ENCODE measurements at regions not wholly inside any gene's neighbourhood (a gene's known extent, or its start where the extent isn't known, plus 50 kb on each side); places are given as distances from the start of the nearest gene placed in this dataset.

- no peak for TF ChIP-seq CTCF (conservative IDR thresholded peaks at IDR 0.05; ENCODE audit: low read depth, low read length)
- DNase-seq (ENCODE audit: low read depth): no peak
- H3K4me3 ChIP-seq (ENCODE audit: low read length): no peak overlapping the region
Observed at GRCh38 chr7:81629702-81630101, 140.1 kb downstream of the HGF start.

- no peak for DNase-seq (ENCODE audit: low read depth)
- H3K4me3 ChIP-seq (ENCODE audit: low read length): no peak overlapping the region
- no peak for TF ChIP-seq CTCF (conservative IDR thresholded peaks at IDR 0.05; ENCODE audit: low read depth, low read length)
Observed at GRCh38 chr7:81628951-81629350, 140.9 kb downstream of the HGF start.

GRCh38 chr7:81627536-81628287, 142.1 kb downstream of the HGF start:
- DNase-seq (ENCODE audit: low read depth): peak; percentile 52
- H3K4me3 ChIP-seq (ENCODE audit: low read length): no peak overlapping the region
- no peak for TF ChIP-seq CTCF (conservative IDR thresholded peaks at IDR 0.05; ENCODE audit: low read depth, low read length)

GRCh38 chr7:81626008-81626407, 143.8 kb downstream of the HGF start:
- H3K4me3 ChIP-seq (ENCODE audit: low read length): no peak overlapping the region
- no peak for TF ChIP-seq CTCF (conservative IDR thresholded peaks at IDR 0.05; ENCODE audit: low read depth, low read length)
- no peak for DNase-seq (ENCODE audit: low read depth)

- DNase-seq (ENCODE audit: low read depth): no peak
- no peak overlapping the region for H3K4me3 ChIP-seq (ENCODE audit: low read length)
- TF ChIP-seq CTCF (conservative IDR thresholded peaks at IDR 0.05; ENCODE audit: low read depth, low read length): no peak
Observed at GRCh38 chr7:81624650-81625631, 144.9 kb downstream of the HGF start.

GRCh38 chr7:81624021-81624592, 145.7 kb downstream of the HGF start:
- DNase-seq (ENCODE audit: low read depth): no peak
- no peak overlapping the region for H3K4me3 ChIP-seq (ENCODE audit: low read length)
- TF ChIP-seq CTCF (conservative IDR thresholded peaks at IDR 0.05; ENCODE audit: low read depth, low read length): no peak

Measured in retinal pigment epithelial cell (primary cell).